NCI-H2081 (cell line): ENCODE measurements at regions not wholly inside any gene's neighbourhood (a gene's known extent, or its start where the extent isn't known, plus 50 kb on each side); places are given as distances from the start of the nearest gene placed in this dataset.
"Not testable (repeated sequence)": the region's sequence is repeated elsewhere in the genome, so short reads cannot be mapped to it uniquely, and the experiment has no call there.

Source experiments
- DNase-seq, 2 experiments: peaks; one replicate each; lab custom pipeline; 2025; lab: John Stamatoyannopoulos, UW

DNA sequence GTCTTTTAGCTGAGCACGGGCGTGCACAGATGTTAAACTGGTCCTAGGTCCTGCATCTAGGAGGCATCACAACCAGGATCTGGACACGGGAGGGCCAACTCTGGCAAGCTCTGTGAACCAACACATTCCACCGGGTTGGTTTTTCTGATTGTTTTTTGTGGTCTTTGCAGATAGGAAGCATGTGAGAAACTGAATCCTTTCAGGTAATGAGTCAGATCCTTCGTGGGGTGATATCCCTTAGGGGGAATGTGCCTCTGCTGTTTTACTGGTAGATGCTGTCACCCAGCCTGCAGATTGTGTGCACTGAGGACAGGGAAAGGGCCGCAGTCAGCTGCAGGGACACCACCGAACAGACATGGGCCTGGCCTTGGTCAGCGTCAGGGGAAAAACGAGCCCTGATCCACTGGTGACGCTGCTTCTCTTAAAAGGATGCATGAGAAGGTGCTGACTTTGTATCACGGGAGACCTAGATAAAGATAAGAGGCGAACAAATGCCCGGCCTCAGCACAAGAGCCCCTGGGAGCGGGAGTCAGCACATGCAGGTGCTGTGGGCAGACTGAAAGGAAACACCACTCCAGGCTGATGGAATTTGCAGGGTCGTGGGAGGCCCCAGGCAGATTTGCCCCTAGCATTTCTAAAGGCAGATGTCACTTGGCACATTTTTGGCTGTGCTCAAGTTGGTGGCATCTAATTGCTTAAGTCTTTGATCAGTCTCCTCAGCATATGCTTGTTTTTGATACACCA, 51.1 kb downstream of the DOP1B start:
- DNase-seq = no peak

- no peak for DNase-seq
These were observed 51.8 kb downstream of the DOP1B start for GRCh38 chr21:36208326-36209013.

GRCh38 chr21:36209626-36210171, 53.1 kb downstream of the DOP1B start:
- DNase-seq = peak; percentile 44 to 58

GRCh38 chr21:36210779-36211659, 54.4 kb downstream of the DOP1B start:
- DNase-seq = no peak

DNA sequence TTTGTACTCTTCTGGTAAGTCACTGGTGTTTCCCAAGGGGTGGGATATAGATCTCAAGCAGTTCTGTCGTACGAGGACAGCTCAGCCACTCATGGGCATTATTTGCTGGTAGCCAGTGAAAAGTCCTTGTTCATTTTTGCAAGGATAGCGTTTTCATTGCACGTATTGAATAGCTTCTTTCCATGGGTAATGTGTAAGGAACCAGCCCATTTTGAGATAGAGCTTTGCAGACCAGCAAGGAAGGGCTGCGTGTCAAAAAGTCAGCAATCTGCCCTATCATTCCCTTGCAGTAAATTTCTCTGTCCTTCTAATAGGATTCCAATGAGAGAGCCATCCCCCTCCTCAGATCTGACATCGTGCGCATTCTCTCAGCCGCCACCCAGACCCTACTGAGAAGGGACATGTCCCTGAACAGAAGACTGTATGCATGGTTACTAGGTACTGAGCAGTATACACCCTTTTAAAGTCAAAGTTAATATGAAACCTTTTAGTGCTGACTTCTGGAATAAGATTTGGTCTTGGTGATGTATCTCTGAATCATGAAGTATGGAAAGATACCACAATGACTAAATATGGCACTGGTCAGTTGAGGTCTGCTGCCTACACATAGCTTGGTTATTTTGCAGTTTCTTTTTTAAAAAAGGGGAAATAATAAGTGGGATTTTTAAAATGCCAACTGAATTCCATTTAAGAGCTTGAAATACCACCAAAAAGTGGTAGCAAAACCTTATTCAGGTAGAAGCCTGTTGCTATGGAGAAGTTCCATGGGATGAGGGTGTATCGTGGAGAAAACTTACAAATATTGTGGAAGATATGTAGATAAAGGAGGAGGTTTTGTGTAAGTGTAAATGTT, 55.3 kb downstream of the DOP1B start:
- DNase-seq = no peak

DNA sequence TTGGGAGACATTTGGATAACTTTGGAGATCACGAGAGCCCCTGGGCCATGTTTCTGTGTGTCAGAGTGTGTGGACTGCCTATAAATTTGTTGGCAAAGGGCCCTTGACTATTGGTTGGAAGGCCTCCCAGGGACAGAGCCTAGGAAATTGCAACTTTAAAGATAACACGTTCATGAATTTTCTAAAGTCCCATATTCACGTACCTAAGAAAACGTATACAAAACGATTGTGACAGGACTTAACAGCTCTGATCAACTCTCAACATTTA, 55.8 kb downstream of the DOP1B start:
- DNase-seq = no peak

DNA sequence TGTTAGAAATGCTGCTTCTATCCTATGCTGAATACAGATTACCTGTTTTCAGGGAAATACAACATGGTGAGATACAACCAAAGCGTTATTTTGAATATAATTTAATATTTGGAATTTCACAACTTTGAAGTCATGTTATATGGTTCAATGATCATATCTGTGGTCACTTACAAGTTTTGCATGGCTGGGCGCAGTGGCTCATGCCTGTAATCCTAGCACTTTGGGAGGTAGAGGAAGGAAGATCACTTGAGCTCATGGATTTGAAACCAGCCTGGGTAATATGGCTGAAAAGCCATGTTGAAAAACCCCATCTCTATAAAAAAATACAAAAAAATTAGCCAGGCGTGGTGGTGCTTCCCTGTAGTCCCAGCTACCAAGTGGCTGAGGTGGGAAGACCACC, 57.9 kb downstream of the DOP1B start:
- no peak for DNase-seq

DNA sequence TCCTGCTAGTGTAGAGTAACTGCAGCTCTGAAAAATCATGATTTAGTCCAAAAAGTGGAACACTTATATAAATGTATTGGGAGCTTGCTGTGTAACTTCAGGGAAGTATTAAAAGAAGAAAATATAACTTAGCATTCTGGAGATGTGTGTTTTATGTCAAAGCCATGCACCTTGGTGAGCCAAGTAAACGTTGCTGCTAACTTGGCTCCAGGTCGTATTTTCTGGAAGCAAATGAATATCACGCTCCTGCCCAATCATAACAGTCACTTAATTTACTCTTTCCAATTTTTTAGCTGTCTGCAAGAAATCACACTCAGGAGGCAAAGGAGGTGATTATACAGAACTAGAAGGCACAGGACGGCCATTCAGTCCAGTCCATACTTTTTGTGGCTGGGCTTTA, 61.1 kb downstream of the DOP1B start:
- no peak for DNase-seq

GRCh38 chr21:36218691-36219090, 62.1 kb downstream of the DOP1B start:
- DNase-seq = no peak

- DNase-seq = no peak
These were observed 66.8 kb downstream of the DOP1B start for GRCh38 chr21:36223451-36223850.

- DNase-seq = no peak
These were observed 72.6 kb downstream of the DOP1B start for GRCh38 chr21:36229181-36229580.

GRCh38 chr21:36231444-36231843, 74.8 kb downstream of the DOP1B start:
- not testable (repeated sequence) for DNase-seq

DNA sequence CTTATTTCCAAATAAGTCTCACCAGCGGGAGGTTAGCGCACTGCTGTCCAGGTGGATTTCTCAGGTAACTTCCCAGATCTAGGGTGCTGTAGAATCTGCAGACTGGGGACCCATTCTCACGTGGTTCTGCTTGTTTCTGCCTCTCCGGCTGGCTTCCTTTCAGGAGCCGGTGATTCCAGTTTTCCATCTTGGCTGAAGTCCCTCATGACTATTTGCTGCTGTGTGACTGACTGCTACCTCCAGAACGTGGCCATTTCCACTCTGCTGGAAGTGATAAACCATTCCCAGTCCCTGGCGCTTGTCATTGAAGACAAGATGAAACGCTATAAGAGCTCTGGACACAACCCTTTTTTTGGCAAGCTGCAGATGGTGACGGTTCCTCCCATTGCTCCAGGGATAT, 76.0 kb downstream of the DOP1B start:
- DNase-seq = no peak

GRCh38 chr21:36235058-36235582, 78.5 kb downstream of the DOP1B start:
- no peak for DNase-seq

DNA sequence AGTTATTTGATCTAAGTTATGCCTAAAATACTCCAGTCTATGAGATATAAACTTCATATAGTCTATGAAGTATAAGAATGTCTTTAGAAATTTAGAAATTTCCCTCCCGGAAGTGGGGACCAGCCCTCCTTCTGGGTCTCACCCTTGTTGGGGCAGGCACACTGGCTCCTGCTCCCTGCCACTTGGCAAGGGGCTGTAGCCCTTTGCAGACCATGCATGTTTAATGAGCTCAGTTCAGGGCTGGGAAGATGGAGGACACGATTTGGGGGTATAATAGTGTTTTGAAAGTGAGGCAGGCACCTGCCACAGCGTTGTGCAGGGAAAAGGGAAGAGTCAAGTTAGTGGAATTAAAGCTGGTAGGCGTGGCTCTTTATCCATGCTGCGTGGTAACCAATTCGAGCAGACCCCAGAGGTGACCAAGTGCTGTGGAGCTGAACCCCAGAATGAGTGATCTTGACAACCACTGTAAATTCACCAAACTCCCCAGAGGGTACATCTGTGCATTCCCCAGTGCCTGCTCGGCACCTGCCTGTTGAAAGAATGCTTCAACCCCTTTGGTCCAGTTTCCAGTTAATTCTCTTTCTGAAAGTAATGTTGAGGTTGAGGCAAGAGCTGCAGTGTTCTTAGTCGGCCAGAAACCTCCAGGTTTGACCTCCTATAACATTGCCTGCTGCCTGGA, 79.6 kb downstream of the DOP1B start:
- DNase-seq = no peak

GRCh38 chr21:36237441-36237840, 80.8 kb downstream of the DOP1B start:
- DNase-seq = no peak

GRCh38 chr21:36239585-36239984, 80.4 kb upstream of the MORC3 start:
- no peak for DNase-seq

GRCh38 chr21:36241717-36242116, 78.3 kb upstream of the MORC3 start:
- no peak for DNase-seq

DNA sequence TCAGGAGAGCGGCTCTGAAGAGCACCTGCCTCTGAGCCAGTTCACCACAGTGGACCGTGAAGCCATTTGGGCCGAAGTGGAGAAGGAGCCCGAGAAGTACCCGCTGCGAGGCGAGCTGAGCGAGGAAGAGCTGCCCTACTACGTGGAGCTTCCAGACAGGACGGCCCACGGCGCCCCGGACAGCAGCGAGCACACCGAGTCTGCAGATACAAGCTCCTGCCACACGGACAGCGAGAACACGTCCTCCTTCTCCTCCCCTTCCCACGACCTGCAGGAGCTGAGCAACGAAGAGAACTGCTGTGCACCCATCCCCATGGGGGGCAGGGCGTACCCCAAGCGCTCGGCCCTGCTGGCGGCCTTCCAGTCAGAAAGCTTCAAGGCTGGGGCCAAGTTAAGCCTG, 74.9 kb upstream of the MORC3 start:
- DNase-seq = no peak

DNA sequence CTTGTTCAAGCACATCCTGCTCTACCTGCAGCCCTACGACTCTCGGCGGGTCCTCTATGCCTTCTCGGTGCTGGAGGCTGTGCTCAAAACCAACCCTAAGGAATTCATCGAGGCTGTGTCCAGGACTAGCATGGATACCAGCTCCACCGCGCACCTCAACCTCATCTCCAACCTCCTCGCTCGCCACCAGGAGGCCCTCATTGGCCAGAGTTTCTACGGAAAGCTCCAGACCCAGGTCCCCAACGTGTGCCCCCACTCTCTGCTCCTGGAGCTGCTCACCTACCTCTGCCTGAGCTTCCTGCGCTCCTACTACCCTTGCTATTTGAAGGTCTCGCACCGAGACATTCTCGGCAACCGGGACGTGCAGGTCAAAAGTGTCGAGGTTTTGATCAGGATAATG, 74.3 kb upstream of the MORC3 start:
- no peak for DNase-seq

DNA sequence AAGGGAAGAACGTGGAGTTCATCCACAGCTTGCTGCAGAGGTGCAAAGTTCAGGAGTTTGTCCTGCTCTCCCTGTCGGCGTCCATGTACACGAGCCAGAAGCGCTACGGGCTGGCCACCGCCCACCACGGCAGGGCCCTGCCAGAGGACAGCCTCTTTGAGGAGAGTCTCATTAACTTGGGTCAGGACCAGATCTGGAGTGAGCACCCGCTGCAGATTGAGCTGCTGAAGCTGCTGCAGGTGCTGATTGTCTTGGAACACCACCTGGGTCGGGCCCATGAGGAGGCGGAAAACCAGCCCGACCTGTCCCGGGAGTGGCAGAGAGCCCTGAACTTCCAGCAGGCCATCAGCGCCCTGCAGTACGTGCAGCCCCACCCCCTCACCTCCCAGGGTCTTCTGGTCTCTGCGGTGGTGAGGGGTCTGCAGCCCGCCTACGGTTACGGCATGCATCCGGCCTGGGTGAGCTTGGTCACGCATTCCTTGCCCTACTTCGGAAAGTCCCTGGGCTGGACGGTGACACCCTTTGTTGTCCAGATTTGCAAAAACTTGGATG, 73.8 kb upstream of the MORC3 start:
- no peak for DNase-seq
